AG04450 (cell line): ENCODE measurements at regions not wholly inside any gene's neighbourhood (a gene's known extent, or its start where the extent isn't known, plus 50 kb on each side); places are given as distances from the start of the nearest gene placed in this dataset.

Source experiments
- CTCF ChIA-PET: fragments of 300-600, 350-600 bp; formaldehyde crosslinking; extraction: SDS; loops from one replicate; lab custom pipeline; 2022; ENCODE audit warnings: antibody characterized with exemption, inconsistent platforms; lab: Charles Lee
- POLR2A ChIA-PET: fragments of 350-600 bp; formaldehyde crosslinking; extraction: SDS; loops from one replicate; lab custom pipeline; 2021; ENCODE audit warnings: antibody characterized with exemption, inconsistent platforms; lab: Yijun Ruan, JAX
- DNase-seq: peaks from one replicate; pipeline ENCODE4 v3.0.0-alpha.2; 2011; ENCODE audit warnings: low read depth, low spot score
- H3K27ac ChIP-seq: one replicate; pipeline ENCODE4 v1.5.1; 2012; ENCODE audit warnings: low read depth, low read length, control low read depth
- H3K27me3 ChIP-seq: one replicate; pipeline ENCODE4 v1.6.0; 2012; ENCODE audit warnings: low read length; ENCODE audit not compliant: control insufficient read depth, insufficient read depth
- H3K4me3 ChIP-seq: 2 replicates; pipeline ENCODE4 v1.5.1; 2011; ENCODE audit warnings: mild to moderate bottlenecking, low read depth, low read length, control low read depth
- H3K9me3 ChIP-seq: 2 replicates; pipeline ENCODE4 v1.5.1; 2012; ENCODE audit warnings: low read length; ENCODE audit not compliant: control insufficient read depth, insufficient read depth
- CTCF ChIP-seq: IDR thresholded peaks from 2 replicates; pipeline ENCODE4 v1.5.1; 2011; ENCODE audit warnings: low read depth, low read length, control low read depth, inconsistent platforms

- H3K9me3 ChIP-seq: peaks cover 91% of the 10 kb centered on the region
- no peaks in the 10 kb centered on the region for H3K27me3 ChIP-seq
- TF ChIP-seq CTCF: no peak
- POLR2A ChIA-PET: no interaction called here
- CTCF ChIA-PET: no interaction called here
- H3K27ac ChIP-seq: no peak overlapping the region
- DNase-seq: no peak
- H3K4me3 ChIP-seq: no peak overlapping the region
These were observed 359.1 kb downstream of the GLRX3 start for GRCh38 chr10:130495116-130495862.

- DNase-seq: no peak
- TF ChIP-seq CTCF: no peak
- H3K9me3 ChIP-seq: peaks cover 92% of the 10 kb centered on the region
- ChIA-PET CTCF (no interaction called here), POLR2A (no interaction called here)
- no peak overlapping the region for H3K4me3 ChIP-seq
- no peaks in the 10 kb centered on the region for H3K27me3 ChIP-seq
- H3K27ac ChIP-seq: no peak overlapping the region
These were observed 359.9 kb downstream of the GLRX3 start for GRCh38 chr10:130495891-130496636.

GRCh38 chr10:130497056-130498010 is 361.1 kb downstream of the GLRX3 start:
- Histone ChIP-seq H3K9me3 (peaks cover 88% of the 10 kb centered on the region), H3K4me3 (no peak overlapping the region), H3K27me3 (no peaks in the 10 kb centered on the region), H3K27ac (no peak overlapping the region)
- no peak for TF ChIP-seq CTCF
- ChIA-PET POLR2A (no interaction called here), CTCF (no interaction called here)
- DNase-seq: no peak

- no peak overlapping the region for H3K4me3 ChIP-seq
- H3K27me3 ChIP-seq: no peaks in the 10 kb centered on the region
- no peak for TF ChIP-seq CTCF
- ChIA-PET CTCF (no interaction called here), POLR2A (no interaction called here)
- H3K27ac ChIP-seq: no peak overlapping the region
- H3K9me3 ChIP-seq: peaks cover 82% of the 10 kb centered on the region
- no peak for DNase-seq
These were observed 361.9 kb downstream of the GLRX3 start for GRCh38 chr10:130498042-130498441.
